NCI-H1436 treated with DMSO at 0.1 percent for 48 hours (cell line): ENCODE measurements at regions not wholly inside any gene's neighbourhood (a gene's known extent, or its start where the extent isn't known, plus 50 kb on each side); places are given as distances from the start of the nearest gene placed in this dataset.

Experiments
- DNase-seq: peaks from one replicate; lab custom pipeline; 2025; lab: John Stamatoyannopoulos, UW

GRCh38 chr4:128388352-128388630 is 100.7 kb upstream of the PGRMC2 start:
- DNase-seq, result no peak

- no peak for DNase-seq
Observed at GRCh38 chr4:128387600-128388351, 100.2 kb upstream of the PGRMC2 start.

- DNase-seq, result no peak
Observed at GRCh38 chr4:128386761-128387599, 99.4 kb upstream of the PGRMC2 start.

GRCh38 chr4:128385683-128386304 is 98.2 kb upstream of the PGRMC2 start:
- no peak for DNase-seq

- no peak for DNase-seq
Observed at GRCh38 chr4:128384765-128385598, 97.4 kb upstream of the PGRMC2 start.

GRCh38 chr4:128384091-128384520 is 96.5 kb upstream of the PGRMC2 start:
- no peak for DNase-seq

- DNase-seq, result no peak
Observed at GRCh38 chr4:128381748-128382559, 94.3 kb upstream of the PGRMC2 start.

- DNase-seq, result no peak
Observed at GRCh38 chr4:128380306-128380705, 92.7 kb upstream of the PGRMC2 start.

GRCh38 chr4:128379860-128380259 is 92.2 kb upstream of the PGRMC2 start:
- no peak for DNase-seq

- no peak for DNase-seq
Observed at GRCh38 chr4:128378668-128379067, 91.1 kb upstream of the PGRMC2 start.

GRCh38 chr4:128376958-128377357 is 89.3 kb upstream of the PGRMC2 start:
- no peak for DNase-seq

GRCh38 chr4:128376303-128376702 is 88.7 kb upstream of the PGRMC2 start:
- no peak for DNase-seq

- DNase-seq, result no peak
Observed at GRCh38 chr4:128373628-128374027, 86.0 kb upstream of the PGRMC2 start.

GRCh38 chr4:128371876-128372275 is 84.3 kb upstream of the PGRMC2 start:
- DNase-seq, result no peak

GRCh38 chr4:128371001-128371777 is 83.6 kb upstream of the PGRMC2 start:
- DNase-seq, result no peak

- no peak for DNase-seq
Observed at GRCh38 chr4:128366212-128366611, 78.6 kb upstream of the PGRMC2 start.

GRCh38 chr4:128364565-128364964 is 77.0 kb upstream of the PGRMC2 start:
- no peak for DNase-seq

GRCh38 chr4:128363966-128364365 is 76.4 kb upstream of the PGRMC2 start:
- no peak for DNase-seq

- DNase-seq, result no peak
Observed at GRCh38 chr4:128362760-128363159, 75.1 kb upstream of the PGRMC2 start.

GRCh38 chr4:128359422-128359821 is 71.8 kb upstream of the PGRMC2 start:
- no peak for DNase-seq

GRCh38 chr4:128358913-128359279 is 71.3 kb upstream of the PGRMC2 start:
- DNase-seq, result no peak
